Spleen (tissue), 7 donors: ENCODE measurements at regions not wholly inside any gene's neighbourhood (a gene's known extent, or its start where the extent isn't known, plus 50 kb on each side); places are given as distances from the start of the nearest gene placed in this dataset.

ENCODE experiments used
- CTCF ChIP-seq, 11 experiments: fragments of 200-600 bp in 7 of 11; fragments of 450-650 bp in 4 of 11; sonication (generic) in 4 of 11; IDR thresholded peaks in 8 of 11; conservative IDR thresholded peaks in 3 of 11; 1 replicate in 7 of 11; 2 replicates in 4 of 11; pipeline versions ENCODE4 v1.4.0 to v1.8.0; 2016 to 2021; ENCODE audit warnings: antibody characterized with exemption in 11 of 11, inconsistent platforms in 4 of 11, mild to moderate bottlenecking in 1 of 11
- POLR2A ChIP-seq, 3 donors: fragments of 450-650 bp; IDR thresholded peaks; one replicate each; pipeline ENCODE4 v1.5.1; 2017; ENCODE audit warnings: antibody characterized with exemption in 3 of 3, mild to moderate bottlenecking in 1 of 3
- POLR2AphosphoS5 ChIP-seq, 3 donors: sonication (generic); formaldehyde crosslinking; IDR thresholded peaks; one replicate each; pipeline ENCODE4 v1.5.1; 2017; ENCODE audit warnings: antibody characterized with exemption in 3 of 3
- donor health status: DM: no; HTN: no; CAD: no; lungs with moderate emphysema.
- donor health status: DM: no; HTN: no; CAD: no.
- donor health status: DM: no; HTN: no; CAD: no.

- no peak for TF ChIP-seq CTCF (IDR thresholded peaks at IDR 0.05 in 8 of 11, conservative IDR thresholded peaks at IDR 0.05 in 3 of 11)
- no peak for TF ChIP-seq POLR2A (IDR thresholded peaks at IDR 0.05)
- no peak for TF ChIP-seq POLR2AphosphoS5 (IDR thresholded peaks at IDR 0.05)
These were observed 162.0 kb upstream of the MAGI2 start for GRCh38 chr7:79615466-79615865.
